Hypothalamus (tissue), 51 donors: ENCODE measurements at regions not wholly inside any gene's neighbourhood (a gene's known extent, or its start where the extent isn't known, plus 50 kb on each side); places are given as distances from the start of the nearest gene placed in this dataset.
"Not testable (repeated sequence)": the region's sequence is repeated elsewhere in the genome, so short reads cannot be mapped to it uniquely, and the experiment has no call there.

Source experiments
- DNase-seq, 51 donors: peaks; one replicate each; lab custom pipeline; 2025; lab: John Stamatoyannopoulos, UW

DNA sequence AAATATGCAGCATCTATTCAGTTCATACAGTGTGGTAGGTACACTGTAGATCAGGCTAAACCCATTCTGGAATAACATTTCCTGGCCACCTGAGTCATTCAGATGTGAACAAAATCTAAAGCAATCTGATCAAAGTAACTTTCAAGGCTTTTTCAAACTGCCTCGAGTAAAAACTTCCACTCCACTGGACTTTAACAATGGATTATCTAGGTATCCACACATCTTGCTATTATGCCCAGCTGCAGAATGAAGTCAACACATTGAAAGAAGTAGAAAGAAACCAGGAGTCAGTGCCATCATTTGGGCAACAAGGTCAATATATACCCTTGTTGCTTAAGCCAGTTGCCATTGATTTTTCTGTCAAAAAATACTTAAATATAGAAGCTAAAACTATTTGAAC, 1352.6 kb upstream of the NUDT12 start:
- DNase-seq, result no peak

DNA sequence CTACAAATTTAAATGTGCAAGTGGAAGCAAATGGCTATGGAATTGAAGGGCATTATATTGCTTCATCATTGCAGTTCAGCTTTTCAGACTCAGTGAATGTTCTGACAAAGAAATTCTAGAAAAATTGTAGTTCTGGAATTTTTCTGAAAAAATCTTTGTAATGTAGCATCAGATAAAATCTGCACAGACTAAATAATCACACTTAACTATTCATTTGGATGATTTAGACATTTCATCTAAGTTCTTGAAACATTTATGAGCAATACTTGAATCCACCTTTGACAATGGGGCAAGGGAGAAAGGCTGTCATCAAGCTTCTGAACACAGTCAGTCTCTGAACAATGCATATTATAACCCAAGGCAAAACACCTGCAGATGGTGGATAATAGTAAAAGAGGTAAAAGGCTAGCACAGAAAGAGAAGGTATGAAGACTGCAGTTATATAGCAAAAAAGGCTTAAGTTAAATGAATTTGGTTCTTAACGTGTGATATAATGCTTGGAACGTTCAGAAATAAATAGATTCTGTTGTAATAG, 1352.0 kb upstream of the NUDT12 start:
- DNase-seq, result no peak

DNA sequence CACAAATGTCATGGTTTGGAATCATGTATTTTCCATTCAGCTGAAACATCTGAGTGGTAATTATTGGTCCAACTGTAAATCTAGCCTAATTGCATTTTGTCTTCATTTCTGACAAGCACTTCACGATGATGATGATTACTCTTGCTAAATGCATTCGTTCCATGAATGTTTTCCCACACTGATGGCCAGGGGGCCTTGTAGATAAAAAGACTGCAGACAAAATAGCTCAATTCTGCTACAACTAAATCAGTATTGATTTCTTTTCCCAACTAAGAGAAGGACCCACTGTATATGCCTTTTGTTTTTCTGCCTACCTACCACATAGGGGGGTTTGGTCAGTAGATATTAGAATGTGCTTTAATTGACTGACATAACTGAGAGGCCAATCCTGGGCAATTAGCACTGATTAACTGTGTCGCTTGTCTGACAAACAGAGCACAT, 1351.3 kb upstream of the NUDT12 start:
- no peak for DNase-seq

DNA sequence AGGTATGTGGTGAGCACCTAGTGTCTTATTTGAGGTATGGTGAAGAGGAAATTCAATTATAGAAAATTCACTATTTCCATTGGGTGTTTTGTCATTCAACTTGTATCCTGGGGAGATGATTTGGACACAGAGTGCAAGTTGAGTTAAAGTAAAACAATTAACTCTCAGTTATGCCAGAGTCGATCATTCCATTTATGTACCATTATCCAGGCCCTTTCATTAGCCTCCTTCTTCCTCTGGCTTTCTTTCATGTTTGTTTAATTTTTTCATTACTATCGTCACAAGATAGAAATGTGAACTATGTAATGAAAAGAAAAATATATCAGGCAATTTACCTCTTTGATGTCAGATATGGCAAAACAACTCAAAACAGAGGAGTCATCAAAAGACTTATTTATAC, 1347.2 kb upstream of the NUDT12 start:
- no peak for DNase-seq

DNA sequence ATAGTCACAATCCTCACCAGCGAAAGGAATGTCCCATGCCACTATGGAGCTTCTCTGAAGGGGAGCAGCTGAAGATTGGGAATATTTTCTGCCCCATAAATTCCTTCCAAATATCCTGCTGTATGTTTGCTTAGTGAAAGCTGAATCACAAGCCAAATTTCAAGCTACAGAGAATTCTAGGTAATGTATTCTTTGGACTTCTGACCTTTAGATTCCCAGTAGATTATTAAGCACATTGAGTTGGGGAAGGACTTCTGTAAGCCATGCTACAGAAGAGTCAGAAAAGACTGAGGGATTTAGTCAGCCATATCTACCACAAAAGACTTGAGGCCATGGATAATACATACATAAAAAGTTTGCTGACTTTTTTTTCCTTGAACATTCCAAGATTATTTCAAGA, 1342.0 kb upstream of the NUDT12 start:
- no peak for DNase-seq

DNA sequence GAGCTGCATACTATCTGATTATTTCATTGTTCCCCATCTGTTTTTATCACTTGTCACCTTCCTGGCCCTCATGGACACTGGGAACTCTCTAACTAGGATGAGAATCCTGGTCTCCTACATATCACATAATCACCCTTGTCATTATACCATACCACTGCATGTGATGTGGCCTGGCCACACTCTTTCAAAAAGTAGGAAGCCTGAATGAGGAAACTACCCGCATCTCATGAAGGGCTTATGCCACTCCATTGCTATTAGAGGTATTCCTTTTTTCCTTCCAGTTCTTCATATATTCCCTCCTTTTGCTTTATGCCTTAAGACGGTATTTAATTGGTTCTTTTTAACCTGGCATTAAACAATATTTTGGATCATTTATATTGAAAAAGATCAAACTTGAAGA, 1341.4 kb upstream of the NUDT12 start:
- no peak for DNase-seq

DNA sequence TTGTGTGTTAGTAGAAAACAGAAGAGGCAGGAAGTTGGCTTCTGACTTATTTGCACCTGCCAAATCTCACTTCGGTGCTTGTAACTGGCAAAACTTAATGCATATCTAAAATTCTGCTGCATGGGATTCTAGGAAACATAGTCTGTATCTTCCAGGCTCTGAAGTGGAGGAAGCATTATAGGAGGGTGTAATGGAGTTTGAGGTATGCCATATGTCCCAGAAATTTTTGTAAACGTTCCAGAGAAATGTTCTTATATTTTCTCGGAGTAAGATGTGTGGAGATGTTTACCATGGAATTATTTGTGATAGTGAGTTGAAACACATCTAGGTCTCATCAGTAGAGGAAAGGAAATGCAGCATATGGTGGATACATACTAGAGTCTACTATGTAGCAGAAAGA, 1329.0 kb upstream of the NUDT12 start:
- no peak for DNase-seq

DNA sequence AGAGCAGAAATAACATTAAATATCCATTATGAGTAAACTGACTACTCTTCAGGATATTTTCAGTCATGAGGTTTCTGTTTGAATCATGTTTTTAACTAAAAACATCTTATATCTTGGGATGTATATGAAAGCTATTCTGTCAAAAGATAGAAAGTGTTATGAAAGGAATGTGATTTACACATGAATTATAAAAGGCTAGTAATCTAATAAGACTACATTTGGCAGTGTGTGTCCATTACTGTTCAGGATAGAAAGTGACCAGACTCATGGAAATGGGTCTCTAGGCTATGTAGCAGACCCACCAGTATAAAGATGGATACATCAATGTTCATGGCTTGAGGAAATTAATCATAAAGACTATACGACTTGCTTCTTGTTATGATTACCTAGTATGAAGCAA, 1328.2 kb upstream of the NUDT12 start:
- no peak for DNase-seq

DNA sequence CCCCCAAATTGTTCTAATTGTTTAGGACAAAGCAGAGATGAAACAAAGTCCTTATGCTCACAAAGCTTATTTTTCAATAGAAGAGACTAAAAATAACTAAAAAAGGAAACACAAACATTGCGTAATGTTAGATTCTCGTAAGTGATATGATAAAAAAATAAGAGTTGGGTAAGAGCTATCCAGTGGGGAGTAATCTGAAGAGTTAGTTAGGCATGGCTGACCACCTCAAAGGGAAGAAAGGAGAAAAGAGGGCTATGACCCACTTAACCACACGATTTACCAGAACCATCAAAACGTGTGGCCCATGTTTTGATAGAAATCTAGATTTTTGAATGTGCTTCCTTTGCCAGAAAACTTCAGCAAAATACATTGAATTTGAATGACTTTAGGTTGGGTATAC, 1296.8 kb upstream of the NUDT12 start:
- DNase-seq, result no peak

DNA sequence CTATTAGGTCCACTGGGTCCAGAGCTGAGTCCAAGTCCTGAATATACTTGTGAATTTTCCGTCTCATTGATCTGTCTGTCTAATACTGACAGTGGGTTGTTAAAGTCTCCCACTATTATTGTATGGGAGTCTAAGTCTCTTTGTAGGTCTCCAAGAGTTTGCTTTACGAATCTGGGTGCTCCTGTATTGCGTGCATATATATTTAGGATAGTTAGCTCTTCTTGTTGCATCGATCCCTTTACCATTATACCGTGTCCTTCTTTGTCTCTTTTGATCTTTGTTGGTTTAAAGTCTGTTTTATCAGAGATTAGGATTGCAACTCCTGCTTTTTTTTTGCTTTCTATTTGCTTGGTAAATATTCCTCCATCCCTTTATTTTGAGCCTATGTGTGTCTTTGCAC, 1289.5 kb upstream of the NUDT12 start:
- DNase-seq, result not testable (repeated sequence)

DNA sequence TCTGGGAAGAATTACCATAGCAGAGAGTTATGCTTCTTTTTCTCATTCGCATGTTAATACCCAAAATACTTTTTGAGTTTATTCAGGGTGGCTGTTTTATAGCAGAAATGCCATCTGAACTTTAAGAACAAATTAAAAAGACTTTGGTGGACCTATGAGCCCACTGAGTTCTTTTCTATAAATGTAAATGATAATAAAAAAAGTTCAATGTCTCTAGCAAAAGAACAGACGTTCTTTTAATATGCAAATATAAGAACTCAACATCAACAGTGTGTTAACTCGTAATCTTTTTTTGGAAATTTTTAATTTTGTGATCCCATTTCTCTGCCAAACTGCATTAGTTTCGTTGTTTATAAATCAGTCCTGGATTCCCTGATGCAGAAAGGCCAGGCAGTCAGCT, 1283.0 kb upstream of the NUDT12 start:
- DNase-seq, result no peak

DNA sequence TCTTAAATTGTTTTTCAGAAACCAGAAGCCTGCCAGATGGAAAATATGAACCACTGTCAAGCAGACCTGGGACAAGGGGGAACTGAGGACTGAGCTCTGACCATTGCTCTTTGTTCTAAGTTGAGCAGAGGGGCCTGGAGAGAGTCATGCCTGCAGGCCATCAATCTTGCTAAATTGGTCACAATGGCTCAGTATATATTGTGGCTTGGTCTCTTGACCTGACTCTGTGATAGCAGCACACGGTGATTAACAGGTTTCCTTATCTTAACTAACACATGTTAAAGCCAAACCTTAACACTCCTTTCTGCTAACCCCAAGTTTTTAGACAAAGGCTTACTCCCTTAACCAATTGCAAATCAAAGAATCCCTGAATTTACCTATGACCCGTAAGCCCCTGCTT, 1281.2 kb upstream of the NUDT12 start:
- no peak for DNase-seq

DNA sequence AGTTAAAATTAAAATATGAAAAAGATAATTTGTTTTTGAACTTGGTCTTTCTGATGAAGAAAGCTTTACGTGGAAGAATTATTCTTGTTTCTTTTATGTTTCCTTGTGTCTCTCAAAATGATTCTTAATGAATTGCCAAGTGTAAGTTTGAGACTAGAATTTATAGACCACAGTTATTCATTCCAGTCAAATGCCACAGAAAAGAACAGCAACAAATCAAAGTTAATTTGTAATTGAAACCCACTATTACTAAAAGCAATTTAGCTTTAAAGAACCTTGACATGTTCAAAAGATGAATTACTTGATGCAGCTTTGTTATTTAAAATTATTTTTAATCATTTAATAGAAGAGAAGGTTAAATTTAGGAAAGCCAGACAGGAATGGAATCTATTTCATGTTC, 1277.7 kb upstream of the NUDT12 start:
- no peak for DNase-seq

DNA sequence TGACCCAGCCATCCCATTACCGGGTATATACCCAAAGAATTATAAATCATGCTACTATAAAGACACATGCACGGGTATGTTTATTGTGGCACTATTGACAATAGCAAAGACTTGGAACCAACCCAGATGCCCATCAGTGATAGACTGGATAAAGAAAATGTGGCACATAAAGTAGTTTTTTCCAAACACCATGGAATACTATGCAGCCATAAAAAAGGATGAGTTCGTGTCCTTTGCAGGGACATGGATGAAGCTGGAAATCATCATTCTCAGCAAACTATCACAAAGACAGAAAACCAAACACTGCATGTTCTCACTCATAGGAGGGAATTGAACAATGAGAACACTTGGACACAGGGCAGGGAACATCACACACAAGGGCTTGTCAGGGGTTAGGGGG, 1268.9 kb upstream of the NUDT12 start:
- not testable (repeated sequence) for DNase-seq

DNA sequence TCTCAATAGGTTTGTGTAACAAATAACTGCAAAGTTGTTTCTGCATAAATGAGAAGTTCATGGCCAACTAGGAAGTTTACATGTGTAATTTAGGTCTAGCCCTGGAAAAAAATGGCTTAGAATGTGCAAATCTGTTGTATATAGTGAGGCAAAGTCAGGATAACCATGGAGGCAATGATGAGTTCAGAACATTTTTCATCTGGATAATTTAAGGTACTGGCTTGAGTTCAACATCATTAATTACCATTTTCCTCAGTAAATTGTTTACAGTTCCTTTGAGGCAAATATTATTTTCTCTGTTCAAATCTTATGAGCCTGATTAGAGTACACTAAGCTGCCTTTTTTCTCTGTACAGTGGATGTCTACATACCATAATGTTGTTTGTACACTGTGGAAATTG, 1259.0 kb upstream of the NUDT12 start:
- DNase-seq, result no peak

DNA sequence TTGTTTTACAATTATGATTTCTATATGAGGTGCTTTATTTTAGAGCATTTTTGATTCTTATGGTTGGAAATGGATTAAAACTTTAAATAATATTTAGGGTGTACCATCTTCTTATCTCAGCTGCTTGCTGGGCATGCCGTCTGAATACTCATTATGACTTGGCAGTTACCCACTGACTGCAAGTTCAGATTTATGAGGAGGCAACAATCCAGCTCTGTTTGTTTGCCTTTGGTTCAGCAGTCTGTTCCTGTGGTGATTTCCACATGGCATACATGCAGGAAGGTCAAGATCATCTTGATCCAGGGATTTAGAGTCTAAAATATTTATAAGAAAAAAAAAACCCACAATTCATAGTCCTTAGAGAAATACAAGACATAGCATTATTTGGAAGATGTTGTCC, 1254.5 kb upstream of the NUDT12 start:
- no peak for DNase-seq

DNA sequence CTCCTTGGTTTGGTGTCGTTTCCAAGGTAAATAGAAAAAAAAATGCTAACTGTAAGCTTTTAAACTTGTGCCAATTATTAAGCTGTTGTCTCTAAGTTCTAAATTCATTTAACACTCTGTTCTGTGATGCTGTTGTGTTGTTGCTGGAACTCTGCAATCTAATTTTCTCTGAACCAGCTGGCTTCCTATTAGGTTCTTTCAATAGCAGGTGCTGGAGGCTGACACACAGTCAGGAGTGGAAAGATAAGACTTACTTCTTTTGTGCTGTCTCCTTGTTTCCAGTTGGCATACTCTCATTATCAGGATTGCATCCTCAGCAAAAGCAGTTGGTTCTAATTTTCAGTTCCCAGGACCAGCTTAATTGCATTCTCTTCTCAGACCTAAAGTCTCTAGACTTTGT, 1252.6 kb upstream of the NUDT12 start:
- no peak for DNase-seq

DNA sequence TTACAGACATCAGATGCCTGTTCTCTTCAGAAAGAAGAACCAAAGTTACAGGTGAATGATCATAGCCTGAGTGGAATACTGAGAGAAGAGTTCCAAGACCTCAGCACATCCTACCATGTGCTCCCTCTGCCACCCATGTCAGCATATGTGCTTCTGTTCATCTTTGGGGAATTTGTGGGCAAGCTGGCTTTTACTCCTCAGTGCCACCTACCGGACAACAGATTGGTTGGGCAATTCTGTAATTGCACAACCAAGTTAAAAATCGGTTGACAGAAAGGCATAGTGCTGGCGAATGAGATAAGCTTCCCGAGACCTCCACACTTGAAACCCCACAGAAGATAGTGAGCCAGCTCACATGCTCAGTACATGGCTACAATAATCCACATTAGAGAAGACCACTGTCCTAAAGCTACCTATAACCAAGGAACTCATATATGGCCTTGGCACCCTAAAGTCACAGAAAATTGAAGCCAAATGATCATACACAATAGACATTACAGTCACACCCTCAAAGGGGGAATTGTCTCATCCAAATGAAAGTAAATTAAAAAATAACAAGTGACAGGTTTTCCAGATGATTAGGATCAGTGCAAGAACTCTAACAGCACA, 1238.0 kb upstream of the NUDT12 start:
- no peak for DNase-seq

DNA sequence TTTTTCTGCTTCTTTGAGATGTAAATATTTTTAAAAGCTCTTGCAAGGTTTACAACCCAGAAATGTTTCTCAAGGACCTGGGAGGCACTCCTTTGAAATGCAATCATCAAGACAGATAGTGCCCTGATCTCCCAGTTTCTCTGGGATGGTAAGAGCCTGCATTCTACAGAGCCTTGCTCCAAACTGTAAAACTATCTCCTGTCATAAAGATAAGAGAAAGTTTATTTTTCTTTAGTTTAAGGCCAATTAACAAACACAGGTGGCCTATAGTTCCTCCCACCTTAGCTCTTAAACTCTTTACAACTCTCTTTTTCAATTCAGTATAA, 1231.1 kb upstream of the NUDT12 start:
- no peak for DNase-seq

DNA sequence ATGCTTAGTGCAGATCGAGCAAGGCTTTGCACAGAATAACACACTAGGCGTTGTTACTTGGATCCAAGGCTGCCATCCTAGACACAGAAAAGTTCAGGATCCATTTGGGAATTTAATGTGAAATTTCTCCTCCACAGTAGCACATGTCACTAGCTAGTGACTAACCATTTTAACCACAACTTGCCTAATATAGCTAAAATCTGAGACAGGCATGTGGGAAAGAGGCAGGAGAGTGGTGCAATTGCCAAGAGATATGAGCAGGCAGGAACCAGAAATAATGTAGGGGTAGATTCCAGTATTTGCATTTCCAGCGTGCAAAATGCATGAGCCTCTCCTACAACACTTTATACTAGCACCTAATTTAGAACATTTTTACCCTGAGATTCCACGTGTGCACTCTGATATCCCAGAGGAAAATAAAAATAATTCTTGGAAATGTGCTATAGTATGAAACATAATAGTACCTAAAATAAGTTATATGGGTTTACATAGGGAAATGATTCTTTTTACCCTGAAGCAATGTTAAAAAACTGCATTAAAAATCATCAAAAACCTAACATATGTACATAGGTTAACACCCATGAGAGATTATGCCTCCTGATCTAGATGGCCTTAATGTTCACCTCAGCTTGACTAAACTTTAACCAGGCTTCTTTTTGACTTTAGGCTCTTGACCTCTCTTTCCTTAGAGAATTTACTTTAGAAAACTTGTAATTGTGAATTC, 1230.6 kb upstream of the NUDT12 start:
- DNase-seq, result no peak

DNA sequence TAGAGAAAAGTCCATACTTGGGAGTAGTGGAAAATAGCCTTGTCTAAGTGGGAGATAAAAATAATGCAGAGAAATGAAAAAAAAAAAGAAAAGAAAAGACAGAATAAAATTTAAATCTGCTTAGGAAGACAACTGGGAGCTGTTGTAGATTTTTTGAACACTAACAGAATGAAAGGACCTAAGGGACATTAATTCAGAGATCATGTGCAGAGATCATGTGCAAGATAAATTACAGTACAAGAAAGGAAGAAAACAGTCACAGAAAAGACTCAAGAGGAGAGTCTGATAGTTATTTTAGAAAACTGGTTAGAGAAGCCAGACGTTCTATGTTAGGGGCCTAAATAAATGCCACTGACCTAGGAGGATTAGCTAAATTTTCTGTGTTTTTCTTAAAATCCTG, 1226.8 kb upstream of the NUDT12 start:
- DNase-seq, result no peak

DNA sequence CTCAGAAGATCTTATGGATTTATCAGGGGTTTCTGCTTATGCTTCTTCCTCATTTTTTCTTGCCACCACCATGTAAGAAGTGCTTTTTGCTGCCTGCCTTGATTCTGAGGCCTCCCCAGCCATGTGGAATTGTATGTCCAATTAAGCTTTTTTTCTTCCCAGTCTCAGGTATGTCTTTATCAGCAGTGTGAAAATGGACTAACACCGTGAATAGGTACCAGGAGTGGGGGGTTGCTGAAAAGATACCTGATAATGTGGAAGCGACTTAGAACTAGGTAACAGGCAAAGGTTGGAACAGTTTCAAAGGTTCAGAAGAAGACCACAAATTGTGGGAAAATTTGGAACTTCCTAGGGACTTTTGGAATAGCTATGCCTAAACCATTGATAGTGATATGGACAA, 1222.5 kb upstream of the NUDT12 start:
- no peak for DNase-seq

DNA sequence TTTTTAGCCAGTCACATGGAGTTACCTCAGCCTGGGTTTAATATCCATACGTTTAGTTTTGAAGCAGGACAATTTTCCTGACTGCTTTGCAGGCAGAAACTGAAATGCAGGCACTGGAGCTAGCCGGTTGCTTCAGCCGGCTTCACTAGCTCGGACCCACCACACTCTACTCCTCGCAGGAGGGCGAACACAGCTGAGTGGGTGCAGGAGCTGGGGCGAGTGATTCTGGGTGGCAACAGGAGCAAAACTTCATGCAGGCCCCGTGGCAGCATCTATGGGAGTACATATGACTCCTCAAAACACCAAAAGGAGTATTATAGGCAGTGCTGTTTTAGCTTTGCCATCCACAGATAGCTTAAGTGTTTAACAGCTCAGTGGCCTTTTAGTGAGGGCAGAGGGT, 1211.8 kb upstream of the NUDT12 start:
- no peak for DNase-seq
